ENCODE measurements at regions not wholly inside any gene's neighbourhood (a gene's known extent, or its start where the extent isn't known, plus 50 kb on each side); places are given as distances from the start of the nearest gene placed in this dataset.

- no peak for TF ChIP-seq POLR2A (IDR thresholded peaks at IDR 0.05; ENCODE audit: low read depth, low read length)
- no peak for TF ChIP-seq CTCF (conservative IDR thresholded peaks at IDR 0.05; ENCODE audit: low read depth, low read length)
- no peak for TF ChIP-seq RAD21 (IDR thresholded peaks at IDR 0.05; ENCODE audit: low read length)
- TF ChIP-seq NFE2L2 (IDR thresholded peaks at IDR 0.05; ENCODE audit: low read depth, low read length), result no peak
- TF ChIP-seq MAFK (IDR thresholded peaks at IDR 0.05; ENCODE audit: low read depth, low read length), result no peak
- TF ChIP-seq MAZ (IDR thresholded peaks at IDR 0.05; ENCODE audit: borderline replicate concordance, low read depth, low read length), result no peak
- TF ChIP-seq SMC3 (IDR thresholded peaks at IDR 0.05; ENCODE audit: low read depth, low read length), result no peak
- TF ChIP-seq RFX5 (IDR thresholded peaks at IDR 0.05; ENCODE audit: low read depth, low read length), result no peak
- no peak for TF ChIP-seq RCOR1 (IDR thresholded peaks at IDR 0.05; ENCODE audit: insufficient replicate concordance, low read length)
- TF ChIP-seq CHD1 (IDR thresholded peaks at IDR 0.05; ENCODE audit: low read depth, low read length), result no peak
- no peak for TF ChIP-seq USF2 (IDR thresholded peaks at IDR 0.05; ENCODE audit: low read depth, low read length)
- no peak for TF ChIP-seq CEBPB (IDR thresholded peaks at IDR 0.05; ENCODE audit: low read depth, low read length)
Observed at GRCh38 chr5:136518174-136518573, 152.8 kb upstream of the TRPC7 start.

Measured in IMR-90 (cell line).